ENCODE measurements at regions not wholly inside any gene's neighbourhood (a gene's known extent, or its start where the extent isn't known, plus 50 kb on each side); places are given as distances from the start of the nearest gene placed in this dataset.
"Not testable (repeated sequence)": the region's sequence is repeated elsewhere in the genome, so short reads cannot be mapped to it uniquely, and the experiment has no call there.

- Histone ChIP-seq H3K36me3 (ENCODE audit: control insufficient read depth, insufficient read depth, low read length) (no peaks in the 10 kb centered on the region), H3K9me3 (ENCODE audit: control insufficient read depth, low read length) (no peaks in the 10 kb centered on the region), H3K27me3 (ENCODE audit: control insufficient read depth, insufficient read depth, low read length, poor library complexity, severe bottlenecking) (no peaks in the 10 kb centered on the region), H3K27ac (ENCODE audit: insufficient read depth, low read depth, low read length, poor library complexity, severe bottlenecking) (no peak overlapping the region), H3K4me1 (ENCODE audit: control insufficient read depth, insufficient read depth, low read length) (no peaks in the 10 kb centered on the region), H3K4me3 (ENCODE audit: insufficient read depth, low read depth, low read length) (no peak overlapping the region)
- 81 to 89% methylated on average over 4 of the region's 4 CpGs for WGBS, 2 experiments
Observed at GRCh38 chr2:184169366-184169765, 429.0 kb upstream of the ZNF804A start.

GRCh38 chr2:184174493-184175104, 423.7 kb upstream of the ZNF804A start:
- no peaks in the 10 kb centered on the region for H3K9me3 ChIP-seq (ENCODE audit: control insufficient read depth, low read length)
- no peaks in the 10 kb centered on the region for H3K4me1 ChIP-seq (ENCODE audit: control insufficient read depth, insufficient read depth, low read length)
- no peak overlapping the region for H3K4me3 ChIP-seq (ENCODE audit: insufficient read depth, low read depth, low read length)
- no peaks in the 10 kb centered on the region for H3K27me3 ChIP-seq (ENCODE audit: control insufficient read depth, insufficient read depth, low read length, poor library complexity, severe bottlenecking)
- H3K36me3 ChIP-seq (ENCODE audit: control insufficient read depth, insufficient read depth, low read length): no peaks in the 10 kb centered on the region
- H3K27ac ChIP-seq (ENCODE audit: insufficient read depth, low read depth, low read length, poor library complexity, severe bottlenecking): no peak overlapping the region
- WGBS, 2 experiments: 91 to 95% methylated on average over 8 of the region's 8 CpGs

- H3K4me1 ChIP-seq (ENCODE audit: control insufficient read depth, insufficient read depth, low read length): no peaks in the 10 kb centered on the region
- 94% methylated on average over 3 of the region's 3 CpGs for WGBS, 2 experiments
Observed at GRCh38 chr2:184178229-184178628, 420.1 kb upstream of the ZNF804A start.

GRCh38 chr2:184186436-184186835, 411.9 kb upstream of the ZNF804A start:
- no peak overlapping the region for H3K4me3 ChIP-seq (ENCODE audit: insufficient read depth, low read depth, low read length)
- 95 to 99% methylated on average over 3 of the region's 4 CpGs for WGBS, 2 experiments
- no peaks in the 10 kb centered on the region for H3K4me1 ChIP-seq (ENCODE audit: control insufficient read depth, insufficient read depth, low read length)
- no peak overlapping the region for H3K27ac ChIP-seq (ENCODE audit: insufficient read depth, low read depth, low read length, poor library complexity, severe bottlenecking)
- H3K27me3 ChIP-seq (ENCODE audit: control insufficient read depth, insufficient read depth, low read length, poor library complexity, severe bottlenecking): no peaks in the 10 kb centered on the region
- H3K36me3 ChIP-seq (ENCODE audit: control insufficient read depth, insufficient read depth, low read length): no peaks in the 10 kb centered on the region
- H3K9me3 ChIP-seq (ENCODE audit: control insufficient read depth, low read length): no peaks in the 10 kb centered on the region

More at GRCh38 chr2:184178229-184178628, 420.1 kb upstream of the ZNF804A start:
- Histone ChIP-seq H3K36me3 (ENCODE audit: control insufficient read depth, insufficient read depth, low read length) (no peaks in the 10 kb centered on the region), H3K4me3 (ENCODE audit: insufficient read depth, low read depth, low read length) (no peak overlapping the region), H3K9me3 (ENCODE audit: control insufficient read depth, low read length) (no peaks in the 10 kb centered on the region), H3K27me3 (ENCODE audit: control insufficient read depth, insufficient read depth, low read length, poor library complexity, severe bottlenecking) (no peaks in the 10 kb centered on the region), H3K27ac (ENCODE audit: insufficient read depth, low read depth, low read length, poor library complexity, severe bottlenecking) (no peak overlapping the region)

GRCh38 chr2:184187421-184187971, 410.8 kb upstream of the ZNF804A start:
- H3K4me3 ChIP-seq (ENCODE audit: insufficient read depth, low read depth, low read length): no peak overlapping the region
- no peaks in the 10 kb centered on the region for H3K36me3 ChIP-seq (ENCODE audit: control insufficient read depth, insufficient read depth, low read length)
- WGBS, 2 experiments: 92 to 96% methylated on average over 9 of the region's 9 CpGs
- no peaks in the 10 kb centered on the region for H3K4me1 ChIP-seq (ENCODE audit: control insufficient read depth, insufficient read depth, low read length)
- H3K27ac ChIP-seq (ENCODE audit: insufficient read depth, low read depth, low read length, poor library complexity, severe bottlenecking): no peak overlapping the region
- H3K27me3 ChIP-seq (ENCODE audit: control insufficient read depth, insufficient read depth, low read length, poor library complexity, severe bottlenecking): no peaks in the 10 kb centered on the region
- no peaks in the 10 kb centered on the region for H3K9me3 ChIP-seq (ENCODE audit: control insufficient read depth, low read length)

- 98 to 100% methylated on average over 1 to 3 of the region's 3 CpGs for WGBS, 2 experiments
- Histone ChIP-seq H3K9me3 (ENCODE audit: control insufficient read depth, low read length) (no peaks in the 10 kb centered on the region), H3K27me3 (ENCODE audit: control insufficient read depth, insufficient read depth, low read length, poor library complexity, severe bottlenecking) (no peaks in the 10 kb centered on the region), H3K27ac (ENCODE audit: insufficient read depth, low read depth, low read length, poor library complexity, severe bottlenecking) (no peak overlapping the region), H3K4me1 (ENCODE audit: control insufficient read depth, insufficient read depth, low read length) (no peaks in the 10 kb centered on the region), H3K36me3 (ENCODE audit: control insufficient read depth, insufficient read depth, low read length) (no peaks in the 10 kb centered on the region), H3K4me3 (ENCODE audit: insufficient read depth, low read depth, low read length) (no peak overlapping the region)
Observed at GRCh38 chr2:184190725-184191124, 407.6 kb upstream of the ZNF804A start.

GRCh38 chr2:184192649-184193048, 405.7 kb upstream of the ZNF804A start:
- WGBS, 2 experiments: 86 to 93% methylated on average over 2 of the region's 2 CpGs
- Histone ChIP-seq H3K4me3 (ENCODE audit: insufficient read depth, low read depth, low read length) (no peak overlapping the region), H3K9me3 (ENCODE audit: control insufficient read depth, low read length) (no peaks in the 10 kb centered on the region), H3K27me3 (ENCODE audit: control insufficient read depth, insufficient read depth, low read length, poor library complexity, severe bottlenecking) (no peaks in the 10 kb centered on the region), H3K27ac (ENCODE audit: insufficient read depth, low read depth, low read length, poor library complexity, severe bottlenecking) (no peak overlapping the region), H3K4me1 (ENCODE audit: control insufficient read depth, insufficient read depth, low read length) (no peaks in the 10 kb centered on the region), H3K36me3 (ENCODE audit: control insufficient read depth, insufficient read depth, low read length) (no peaks in the 10 kb centered on the region)

GRCh38 chr2:184197413-184197812, 400.9 kb upstream of the ZNF804A start:
- 63 to 78% methylated on average over 3 to 4 of the region's 5 CpGs for WGBS, 2 experiments
- Histone ChIP-seq H3K4me3 (ENCODE audit: insufficient read depth, low read depth, low read length) (no peak overlapping the region), H3K27ac (ENCODE audit: insufficient read depth, low read depth, low read length, poor library complexity, severe bottlenecking) (no peak overlapping the region), H3K4me1 (ENCODE audit: control insufficient read depth, insufficient read depth, low read length) (no peaks in the 10 kb centered on the region), H3K27me3 (ENCODE audit: control insufficient read depth, insufficient read depth, low read length, poor library complexity, severe bottlenecking) (no peaks in the 10 kb centered on the region), H3K9me3 (ENCODE audit: control insufficient read depth, low read length) (no peaks in the 10 kb centered on the region), H3K36me3 (ENCODE audit: control insufficient read depth, insufficient read depth, low read length) (no peaks in the 10 kb centered on the region)

GRCh38 chr2:184198791-184199190, 399.5 kb upstream of the ZNF804A start:
- not testable (repeated sequence) for H3K36me3 ChIP-seq (ENCODE audit: control insufficient read depth, insufficient read depth, low read length); H3K4me3 ChIP-seq (ENCODE audit: insufficient read depth, low read depth, low read length); H3K27ac ChIP-seq (ENCODE audit: insufficient read depth, low read depth, low read length, poor library complexity, severe bottlenecking); H3K27me3 ChIP-seq (ENCODE audit: control insufficient read depth, insufficient read depth, low read length, poor library complexity, severe bottlenecking); H3K9me3 ChIP-seq (ENCODE audit: control insufficient read depth, low read length); H3K4me1 ChIP-seq (ENCODE audit: control insufficient read depth, insufficient read depth, low read length)
- WGBS, 2 experiments: 79 to 86% methylated on average over 5 of the region's 5 CpGs

- H3K27ac ChIP-seq (ENCODE audit: insufficient read depth, low read depth, low read length, poor library complexity, severe bottlenecking): no peak overlapping the region
- WGBS, 2 experiments: 84 to 95% methylated on average over 3 to 4 of the region's 4 CpGs
- no peaks in the 10 kb centered on the region for H3K27me3 ChIP-seq (ENCODE audit: control insufficient read depth, insufficient read depth, low read length, poor library complexity, severe bottlenecking)
- no peaks in the 10 kb centered on the region for H3K9me3 ChIP-seq (ENCODE audit: control insufficient read depth, low read length)
- no peak overlapping the region for H3K4me3 ChIP-seq (ENCODE audit: insufficient read depth, low read depth, low read length)
- no peaks in the 10 kb centered on the region for H3K36me3 ChIP-seq (ENCODE audit: control insufficient read depth, insufficient read depth, low read length)
- H3K4me1 ChIP-seq (ENCODE audit: control insufficient read depth, insufficient read depth, low read length): no peaks in the 10 kb centered on the region
Observed at GRCh38 chr2:184199274-184199673, 399.1 kb upstream of the ZNF804A start.
